ENCODE measurements at regions not wholly inside any gene's neighbourhood (a gene's known extent, or its start where the extent isn't known, plus 50 kb on each side); places are given as distances from the start of the nearest gene placed in this dataset.

GRCh38 chr5:88034520-88034919, 234.1 kb downstream of the TMEM161B start:
- TF ChIP-seq CTCF (IDR thresholded peaks at IDR 0.05) (no peak), POLR2AphosphoS5 (IDR thresholded peaks at IDR 0.05) (no peak)

Data from sigmoid colon (tissue), 4 donors.